GM18526 (cell line): ENCODE measurements at regions not wholly inside any gene's neighbourhood (a gene's known extent, or its start where the extent isn't known, plus 50 kb on each side); places are given as distances from the start of the nearest gene placed in this dataset.

Source experiments
- POLR2A ChIP-seq: IDR thresholded peaks from 3 replicates; pipeline ENCODE4 v1.6.1; 2011; ENCODE audit not compliant: insufficient read length; ENCODE audit errors: extremely low read depth

- TF ChIP-seq POLR2A: no peak
These were observed 156.9 kb upstream of the RASGRP1 start for GRCh38 chr15:38721568-38721945.

- TF ChIP-seq POLR2A: no peak
These were observed 157.6 kb upstream of the RASGRP1 start for GRCh38 chr15:38722236-38722635.

GRCh38 chr15:38724827-38725226, 160.2 kb upstream of the RASGRP1 start:
- TF ChIP-seq POLR2A: no peak

- TF ChIP-seq POLR2A: no peak
These were observed 161.6 kb upstream of the RASGRP1 start for GRCh38 chr15:38726187-38726586.

GRCh38 chr15:38733331-38733730, 168.7 kb upstream of the RASGRP1 start:
- no peak for TF ChIP-seq POLR2A

- no peak for TF ChIP-seq POLR2A
These were observed 175.6 kb upstream of the RASGRP1 start for GRCh38 chr15:38740206-38740605.

GRCh38 chr15:38743147-38743546, 178.5 kb upstream of the RASGRP1 start:
- TF ChIP-seq POLR2A: no peak

- no peak for TF ChIP-seq POLR2A
These were observed 180.5 kb upstream of the RASGRP1 start for GRCh38 chr15:38745126-38745525.

- no peak for TF ChIP-seq POLR2A
These were observed 181.0 kb upstream of the RASGRP1 start for GRCh38 chr15:38745626-38746025.

GRCh38 chr15:38746211-38746610, 181.6 kb upstream of the RASGRP1 start:
- no peak for TF ChIP-seq POLR2A

- TF ChIP-seq POLR2A: no peak
These were observed 184.1 kb upstream of the RASGRP1 start for GRCh38 chr15:38748710-38749109.

GRCh38 chr15:38750786-38751185, 186.2 kb upstream of the RASGRP1 start:
- no peak for TF ChIP-seq POLR2A

- TF ChIP-seq POLR2A: no peak
These were observed 191.1 kb upstream of the RASGRP1 start for GRCh38 chr15:38755718-38756117.

- no peak for TF ChIP-seq POLR2A
These were observed 191.8 kb upstream of the RASGRP1 start for GRCh38 chr15:38756441-38756840.

GRCh38 chr15:38758043-38758442, 193.4 kb upstream of the RASGRP1 start:
- TF ChIP-seq POLR2A: no peak

GRCh38 chr15:38761681-38762080, 197.1 kb upstream of the RASGRP1 start:
- no peak for TF ChIP-seq POLR2A

GRCh38 chr15:38768970-38769369, 204.4 kb upstream of the RASGRP1 start:
- TF ChIP-seq POLR2A: no peak

- no peak for TF ChIP-seq POLR2A
These were observed 204.9 kb upstream of the RASGRP1 start for GRCh38 chr15:38769492-38769891.
